GM23248 (cell line): ENCODE measurements at regions not wholly inside any gene's neighbourhood (a gene's known extent, or its start where the extent isn't known, plus 50 kb on each side); places are given as distances from the start of the nearest gene placed in this dataset.

ENCODE experiments used
- EZH2 ChIP-seq: fragments of 200-600 bp; sonication (generic); IDR thresholded peaks from 2 replicates; pipeline ENCODE4 v1.6.1; 2018; ENCODE audit warnings: antibody characterized with exemption, mild to moderate bottlenecking; ENCODE audit not compliant: insufficient read depth, poor library complexity, severe bottlenecking
- EZH2phosphoT487 ChIP-seq: fragments of 200-600 bp; sonication (generic); IDR thresholded peaks from 2 replicates; pipeline ENCODE4 v1.6.1; 2018; ENCODE audit warnings: antibody characterized with exemption, moderate library complexity, mild to moderate bottlenecking, low read depth; ENCODE audit not compliant: insufficient read depth

- no peak for TF ChIP-seq EZH2
- no peak for TF ChIP-seq EZH2phosphoT487
Measured at GRCh38 chr1:244953901-244954300, 89.6 kb upstream of the HNRNPU start.
